MCF 10A (cell line): ENCODE measurements at regions not wholly inside any gene's neighbourhood (a gene's known extent, or its start where the extent isn't known, plus 50 kb on each side); places are given as distances from the start of the nearest gene placed in this dataset.

Experiments
- BruUV-seq: library from RNA; stranded (reverse); fragments of 400-500 nt; replicated peaks from 2 replicates; lab custom pipeline; 2021; lab: Mats Ljungman, UMichigan
- CTCF ChIA-PET: fragments of 300-600 bp; sonication (Branson Sonifier 250); formaldehyde crosslinking; extraction: SDS; loops from one replicate; lab custom pipeline; 2021; ENCODE audit warnings: antibody characterized with exemption, inconsistent platforms; lab: Yijun Ruan, JAX
- POLR2A ChIA-PET: fragments of 300-600, 350-650 bp; sonication (Branson Sonifier 250); formaldehyde crosslinking; extraction: SDS; loops from one replicate; lab custom pipeline; 2020; ENCODE audit warnings: antibody characterized with exemption, inconsistent platforms; lab: Yijun Ruan, JAX
- DNase-seq: peaks from one replicate; pipeline ENCODE4 v3.0.0-alpha.2; 2018; ENCODE audit not compliant: unreplicated experiment
- H3K27ac Mint-ChIP-seq: one replicate; pipeline ENCODE4 v1.8.0; 2022; ENCODE audit warnings: mild to moderate bottlenecking, low read depth, mixed read lengths; ENCODE audit not compliant: unreplicated experiment
- H3K27me3 Mint-ChIP-seq: one replicate; pipeline ENCODE4 v1.8.0; 2022; ENCODE audit warnings: mixed read lengths; ENCODE audit not compliant: insufficient read depth, unreplicated experiment
- H3K36me3 Mint-ChIP-seq: one replicate; pipeline ENCODE4 v1.8.0; 2022; ENCODE audit warnings: mild to moderate bottlenecking, moderate library complexity, mixed read lengths; ENCODE audit not compliant: insufficient read depth, unreplicated experiment
- H3K4me1 Mint-ChIP-seq: one replicate; pipeline ENCODE4 v1.8.0; 2022; ENCODE audit warnings: mixed read lengths; ENCODE audit not compliant: insufficient read depth, unreplicated experiment
- H3K4me3 Mint-ChIP-seq: one replicate; pipeline ENCODE4 v1.8.0; 2022; ENCODE audit warnings: mild to moderate bottlenecking, moderate library complexity, mixed read lengths; ENCODE audit not compliant: unreplicated experiment
- H3K9me3 Mint-ChIP-seq: one replicate; pipeline ENCODE4 v1.8.0; 2022; ENCODE audit warnings: mixed read lengths; ENCODE audit not compliant: unreplicated experiment
- CTCF ChIP-seq: fragments of 200-600 bp; IDR thresholded peaks from one replicate; pipeline ENCODE4 v1.8.0; 2022; ENCODE audit warnings: antibody characterized with exemption, mild to moderate bottlenecking; ENCODE audit not compliant: unreplicated experiment
- intact Hi-C: fragments of 100-400 bp; cut with micrococcal nuclease; formaldehyde crosslinking; loops from 2 replicates; pipeline ENCODE4 v1.14.1; 2022

- intact Hi-C loops, result no loop called here
- no peaks in the 10 kb centered on the region for H3K9me3 Mint-ChIP-seq
- peaks cover 8% of the 10 kb centered on the region for H3K4me1 Mint-ChIP-seq
- no peaks in the 10 kb centered on the region for H3K36me3 Mint-ChIP-seq
- no TSS peak for BruUV-seq
- no peak overlapping the region for H3K27ac Mint-ChIP-seq
- TF ChIP-seq CTCF, result no peak
- DNase-seq, result no peak
- ChIA-PET CTCF (interaction anchor here (0.7 kb wide), 1 partner anchor 717 kb away, joined by 3 read pairs; no protein-coding TSS in a partner anchor), POLR2A (no interaction called here)
- H3K4me3 Mint-ChIP-seq, result no peak overlapping the region
- no peaks in the 10 kb centered on the region for H3K27me3 Mint-ChIP-seq
Observed at GRCh38 chr6:84409911-84410310, 182.5 kb upstream of the CEP162 start.

DNA sequence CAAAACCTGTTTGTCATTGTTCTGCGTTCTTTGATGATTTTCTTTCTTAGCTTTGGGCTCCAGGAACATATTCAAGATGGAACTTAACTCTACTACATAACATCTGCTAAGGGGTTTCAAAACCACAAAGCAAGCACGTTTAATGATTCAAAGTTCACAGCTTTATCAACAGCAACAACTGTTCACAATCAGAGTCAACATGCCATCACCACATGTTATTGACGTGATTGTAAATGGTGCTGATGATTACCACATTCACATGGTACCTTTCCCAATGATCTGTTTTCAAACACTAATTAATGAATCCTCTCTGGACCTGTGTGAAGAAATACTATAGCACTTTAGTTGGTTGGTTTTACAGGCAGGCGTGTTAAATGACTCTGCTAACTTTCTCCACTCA lies 180.6 kb upstream of the CEP162 start:
- Mint-ChIP-seq H3K9me3 (no peaks in the 10 kb centered on the region), H3K4me1 (peaks cover 8% of the 10 kb centered on the region), H3K36me3 (no peaks in the 10 kb centered on the region), H3K27ac (no peak overlapping the region), H3K27me3 (no peaks in the 10 kb centered on the region), H3K4me3 (no peak overlapping the region)
- ChIA-PET POLR2A (no interaction called here), CTCF (no interaction called here)
- no peak for TF ChIP-seq CTCF
- DNase-seq, result no peak
- no TSS peak for BruUV-seq
- intact Hi-C loops, result no loop called here

DNA sequence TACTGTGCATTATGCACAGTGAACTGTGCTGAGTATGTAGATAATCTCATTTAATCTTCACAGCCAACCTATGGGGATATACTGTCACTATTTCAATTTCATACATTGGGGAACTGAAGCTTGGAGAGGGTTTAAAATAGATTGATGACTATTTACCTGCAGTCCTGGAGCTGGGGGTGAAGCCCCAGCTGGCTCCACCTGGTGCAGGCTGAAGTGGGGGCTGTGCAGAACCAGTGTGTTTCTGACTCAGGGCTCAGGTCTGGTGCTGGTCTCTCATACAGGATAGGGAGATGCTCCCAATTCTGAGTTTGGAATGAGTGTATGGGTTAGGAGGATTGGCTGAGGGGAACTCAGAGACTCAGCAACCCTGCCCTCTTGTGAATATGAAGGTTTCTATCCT lies 176.1 kb upstream of the CEP162 start:
- H3K27me3 Mint-ChIP-seq, result no peaks in the 10 kb centered on the region
- no peak for TF ChIP-seq CTCF
- no peaks in the 10 kb centered on the region for H3K9me3 Mint-ChIP-seq
- no peaks in the 10 kb centered on the region for H3K36me3 Mint-ChIP-seq
- H3K4me3 Mint-ChIP-seq, result no peak overlapping the region
- H3K4me1 Mint-ChIP-seq, result no peaks in the 10 kb centered on the region
- H3K27ac Mint-ChIP-seq, result no peak overlapping the region
- DNase-seq, result no peak
- CTCF ChIA-PET, result interaction anchor here (0.6 to 0.7 kb wide), 2 partner anchors 63 to 510 kb away, joined by 3 to 4 read pairs; no protein-coding TSS in a partner anchor
- BruUV-seq, result no TSS peak
- intact Hi-C loops, result no loop called here
- POLR2A ChIA-PET, result no interaction called here

GRCh38 chr6:84399003-84399402 lies 171.6 kb upstream of the CEP162 start:
- H3K36me3 Mint-ChIP-seq, result no peaks in the 10 kb centered on the region
- BruUV-seq, result no TSS peak
- no peaks in the 10 kb centered on the region for H3K4me1 Mint-ChIP-seq
- no peaks in the 10 kb centered on the region for H3K27me3 Mint-ChIP-seq
- no peak overlapping the region for H3K4me3 Mint-ChIP-seq
- DNase-seq, result no peak
- no peaks in the 10 kb centered on the region for H3K9me3 Mint-ChIP-seq
- POLR2A ChIA-PET, result no interaction called here
- TF ChIP-seq CTCF, result no peak
- CTCF ChIA-PET, result interaction anchor here (0.6 to 0.7 kb wide), 2 partner anchors 14 to 195 kb away, joined by 3 read pairs; no protein-coding TSS in a partner anchor
- H3K27ac Mint-ChIP-seq, result no peak overlapping the region
- intact Hi-C loops, result no loop called here
